ENCODE measurements at regions not wholly inside any gene's neighbourhood (a gene's known extent, or its start where the extent isn't known, plus 50 kb on each side); places are given as distances from the start of the nearest gene placed in this dataset.

GRCh38 chr3:34758630-34759261, 880.6 kb upstream of the ARPP21 start:
- H3K9me3 Mint-ChIP-seq: peaks cover 13% of the 10 kb centered on the region
- no peaks in the 10 kb centered on the region for H3K4me1 Mint-ChIP-seq
- no peak overlapping the region for H3K4me3 Mint-ChIP-seq
- no peaks in the 10 kb centered on the region for H3K27me3 Mint-ChIP-seq
- H3K27ac Mint-ChIP-seq: no peak overlapping the region
- no peaks in the 10 kb centered on the region for H3K36me3 Mint-ChIP-seq

DNA sequence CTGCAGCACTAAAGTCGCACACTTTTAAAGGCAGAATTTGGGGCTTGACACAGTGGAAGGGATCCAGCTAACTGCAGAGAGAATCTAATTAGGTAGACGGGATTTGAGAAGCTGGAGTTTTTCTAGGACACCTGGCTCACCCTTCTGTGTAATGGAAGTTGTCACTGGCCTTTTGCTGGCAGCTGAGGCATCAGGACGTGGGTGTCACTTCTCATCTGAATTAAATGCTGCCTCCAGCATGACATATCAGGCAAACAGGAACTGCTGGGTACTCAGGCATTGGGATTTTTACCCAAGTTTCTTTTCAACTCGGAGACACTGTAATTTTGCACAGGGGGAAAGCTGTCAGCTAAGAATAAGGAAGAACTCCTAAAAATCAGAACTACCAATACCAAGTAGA, 861.9 kb upstream of the ARPP21 start:
- Mint-ChIP-seq H3K27me3 (no peaks in the 10 kb centered on the region), H3K36me3 (no peaks in the 10 kb centered on the region), H3K27ac (no peak overlapping the region), H3K9me3 (no peaks in the 10 kb centered on the region), H3K4me1 (no peaks in the 10 kb centered on the region), H3K4me3 (no peak overlapping the region)

DNA sequence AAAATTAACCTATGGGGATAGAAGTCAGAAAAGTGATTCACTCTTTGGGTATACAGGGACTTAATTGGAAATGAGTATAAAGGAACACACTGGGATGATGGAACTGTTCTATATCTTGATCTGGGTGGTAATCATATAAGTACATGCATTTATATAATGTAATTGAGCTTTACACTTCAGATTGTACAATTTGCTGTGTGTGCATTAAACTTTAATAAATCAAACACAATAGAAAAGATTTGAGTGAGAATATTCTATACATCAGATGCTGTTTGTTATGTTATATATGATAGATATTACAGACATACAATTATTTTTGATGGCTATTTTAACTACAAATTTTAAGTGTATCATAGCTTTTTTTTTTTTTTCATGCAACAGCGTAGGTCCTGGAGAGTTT, 860.2 kb upstream of the ARPP21 start:
- Mint-ChIP-seq H3K36me3 (no peaks in the 10 kb centered on the region), H3K4me3 (no peak overlapping the region), H3K27ac (no peak overlapping the region), H3K27me3 (no peaks in the 10 kb centered on the region), H3K4me1 (no peaks in the 10 kb centered on the region), H3K9me3 (no peaks in the 10 kb centered on the region)

- H3K4me1 Mint-ChIP-seq: no peaks in the 10 kb centered on the region
Observed at GRCh38 chr3:34780294-34780693, 859.0 kb upstream of the ARPP21 start.

DNA sequence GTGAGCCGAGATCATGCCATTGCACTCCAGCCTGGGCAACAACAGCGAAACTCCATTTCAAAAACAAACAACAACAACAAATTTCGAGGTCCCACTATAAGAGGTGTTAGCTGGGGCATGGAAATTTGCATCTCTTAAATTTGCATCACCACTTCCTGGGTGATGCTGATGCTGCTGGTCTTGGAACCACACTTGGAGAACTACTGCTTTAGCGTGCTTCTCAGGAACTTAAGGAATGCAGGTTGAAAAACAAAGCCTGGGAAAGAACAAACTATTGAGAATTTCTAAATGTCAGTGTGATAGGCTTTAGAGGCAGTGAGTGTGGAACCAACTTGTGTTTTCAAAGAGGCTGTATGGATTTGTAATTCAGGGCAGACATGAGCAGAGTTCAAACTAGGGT, 858.4 kb upstream of the ARPP21 start:
- Mint-ChIP-seq H3K9me3 (no peaks in the 10 kb centered on the region), H3K36me3 (no peaks in the 10 kb centered on the region), H3K4me1 (no peaks in the 10 kb centered on the region), H3K27ac (no peak overlapping the region), H3K4me3 (no peak overlapping the region), H3K27me3 (no peaks in the 10 kb centered on the region)

More at GRCh38 chr3:34780294-34780693, 859.0 kb upstream of the ARPP21 start:
- Mint-ChIP-seq H3K4me3 (no peak overlapping the region), H3K9me3 (no peaks in the 10 kb centered on the region), H3K36me3 (no peaks in the 10 kb centered on the region), H3K27ac (no peak overlapping the region), H3K27me3 (no peaks in the 10 kb centered on the region)

- no peaks in the 10 kb centered on the region for H3K27me3 Mint-ChIP-seq
- no peak overlapping the region for H3K27ac Mint-ChIP-seq
- H3K36me3 Mint-ChIP-seq: no peaks in the 10 kb centered on the region
- H3K9me3 Mint-ChIP-seq: no peaks in the 10 kb centered on the region
- no peak overlapping the region for H3K4me3 Mint-ChIP-seq
- H3K4me1 Mint-ChIP-seq: no peaks in the 10 kb centered on the region
Observed at GRCh38 chr3:34782871-34783270, 856.5 kb upstream of the ARPP21 start.

DNA sequence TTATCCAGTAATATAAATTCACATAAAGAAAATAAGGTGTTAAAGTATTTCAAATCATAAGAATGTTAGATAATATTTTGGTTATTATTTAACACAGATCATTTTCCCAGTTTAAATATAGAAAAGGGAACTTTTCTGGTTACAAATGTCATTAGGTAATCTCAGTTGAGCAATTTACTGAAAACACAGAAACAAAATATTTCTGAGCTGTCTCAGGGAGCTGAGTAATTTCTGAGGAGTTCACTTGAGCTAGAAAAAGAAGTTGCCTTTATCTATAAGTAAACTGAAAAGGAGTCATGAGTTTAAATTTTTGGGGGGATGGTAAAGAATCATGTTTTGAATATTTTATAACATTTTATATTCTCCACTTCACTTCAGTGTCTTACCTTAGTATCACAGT, 855.4 kb upstream of the ARPP21 start:
- H3K4me3 Mint-ChIP-seq: no peak overlapping the region
- no peak overlapping the region for H3K27ac Mint-ChIP-seq
- no peaks in the 10 kb centered on the region for H3K9me3 Mint-ChIP-seq
- no peaks in the 10 kb centered on the region for H3K4me1 Mint-ChIP-seq
- H3K36me3 Mint-ChIP-seq: no peaks in the 10 kb centered on the region
- no peaks in the 10 kb centered on the region for H3K27me3 Mint-ChIP-seq

DNA sequence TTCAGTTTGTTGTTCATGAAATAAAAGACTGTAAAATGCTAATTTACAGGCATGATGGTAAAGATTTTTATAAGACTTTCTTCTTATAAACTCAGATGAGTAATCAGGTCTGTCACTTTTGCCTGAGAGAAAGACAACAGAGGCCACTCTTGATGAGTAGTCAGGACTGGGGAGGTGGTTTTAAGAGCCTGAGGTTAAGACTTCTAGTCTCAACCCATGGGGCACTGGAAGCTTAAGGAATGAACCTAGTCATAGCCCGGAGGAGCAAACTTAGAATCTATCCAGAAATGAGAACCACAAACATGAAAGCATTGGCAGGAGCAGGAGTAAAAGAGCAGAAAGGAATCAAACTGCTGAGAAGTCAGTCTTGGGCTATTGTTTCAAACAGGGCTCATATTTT, 846.3 kb upstream of the ARPP21 start:
- Mint-ChIP-seq H3K9me3 (no peaks in the 10 kb centered on the region), H3K4me3 (no peak overlapping the region), H3K27ac (no peak overlapping the region), H3K27me3 (no peaks in the 10 kb centered on the region), H3K4me1 (no peaks in the 10 kb centered on the region), H3K36me3 (no peaks in the 10 kb centered on the region)

DNA sequence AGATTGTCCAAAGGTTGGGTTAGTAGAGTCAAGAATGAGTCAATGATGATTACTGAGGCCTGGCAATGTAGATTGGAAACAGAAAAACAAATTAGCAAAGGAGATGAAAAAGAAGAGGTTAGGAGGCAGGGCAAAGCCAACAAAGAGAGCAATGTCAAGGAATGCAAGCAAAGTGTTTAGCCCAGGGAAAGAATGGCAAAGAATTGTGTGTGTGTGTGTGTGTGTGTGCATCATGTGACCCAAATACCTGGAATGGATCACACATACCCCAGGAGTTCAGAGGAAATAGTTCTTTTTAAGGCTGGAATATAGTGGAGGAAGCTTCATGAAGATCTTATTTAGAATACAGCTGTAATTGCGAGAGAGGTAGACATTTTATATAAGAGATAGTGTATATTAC, 831.7 kb upstream of the ARPP21 start:
- H3K27me3 Mint-ChIP-seq: no peaks in the 10 kb centered on the region
- peaks cover 6% of the 10 kb centered on the region for H3K9me3 Mint-ChIP-seq
- H3K4me3 Mint-ChIP-seq: no peak overlapping the region
- no peak overlapping the region for H3K27ac Mint-ChIP-seq
- no peaks in the 10 kb centered on the region for H3K36me3 Mint-ChIP-seq
- H3K4me1 Mint-ChIP-seq: no peaks in the 10 kb centered on the region

- H3K4me1 Mint-ChIP-seq: no peaks in the 10 kb centered on the region
- no peak overlapping the region for H3K27ac Mint-ChIP-seq
- H3K9me3 Mint-ChIP-seq: peaks cover 6% of the 10 kb centered on the region
Observed at GRCh38 chr3:34808287-34808686, 831.0 kb upstream of the ARPP21 start.

GRCh38 chr3:34828847-34829246, 810.5 kb upstream of the ARPP21 start:
- Mint-ChIP-seq H3K4me3 (no peak overlapping the region), H3K4me1 (no peaks in the 10 kb centered on the region), H3K27me3 (no peaks in the 10 kb centered on the region), H3K36me3 (no peaks in the 10 kb centered on the region), H3K9me3 (peaks cover 16% of the 10 kb centered on the region), H3K27ac (no peak overlapping the region)

More at GRCh38 chr3:34808287-34808686, 831.0 kb upstream of the ARPP21 start:
- Mint-ChIP-seq H3K36me3 (no peaks in the 10 kb centered on the region), H3K27me3 (no peaks in the 10 kb centered on the region), H3K4me3 (no peak overlapping the region)

DNA sequence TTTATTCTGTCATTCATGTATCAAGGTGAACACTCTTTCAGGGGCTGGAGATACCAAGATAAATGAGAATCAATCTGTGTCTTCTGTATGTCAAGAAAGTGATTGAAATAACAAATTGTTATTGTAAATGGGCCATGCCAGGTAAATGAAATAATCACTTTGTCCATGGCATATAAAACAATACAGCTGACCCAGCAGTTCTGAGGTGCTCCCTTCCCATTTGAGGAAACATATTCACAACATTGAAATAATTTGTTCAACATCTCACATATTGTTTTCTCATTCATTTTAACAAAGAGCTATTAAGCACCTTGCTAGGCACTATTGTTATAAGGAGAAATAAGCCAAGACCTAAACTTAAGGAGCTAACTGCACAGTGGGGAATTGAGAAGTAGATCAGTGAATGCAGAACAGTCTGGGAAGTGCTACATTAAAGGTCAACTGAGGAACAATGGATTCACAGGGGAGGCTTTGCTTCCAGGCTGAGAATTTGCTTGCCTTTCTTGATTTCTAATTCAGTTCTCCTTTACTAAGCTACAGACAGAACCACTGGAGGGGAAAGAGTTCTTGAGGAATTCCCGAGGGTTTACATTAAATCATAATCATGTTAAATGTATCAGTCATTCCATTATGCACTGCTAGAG, 806.3 kb upstream of the ARPP21 start:
- Mint-ChIP-seq H3K36me3 (no peaks in the 10 kb centered on the region), H3K4me1 (no peaks in the 10 kb centered on the region), H3K27me3 (no peaks in the 10 kb centered on the region), H3K27ac (no peak overlapping the region), H3K4me3 (no peak overlapping the region), H3K9me3 (peaks cover 16% of the 10 kb centered on the region)

DNA sequence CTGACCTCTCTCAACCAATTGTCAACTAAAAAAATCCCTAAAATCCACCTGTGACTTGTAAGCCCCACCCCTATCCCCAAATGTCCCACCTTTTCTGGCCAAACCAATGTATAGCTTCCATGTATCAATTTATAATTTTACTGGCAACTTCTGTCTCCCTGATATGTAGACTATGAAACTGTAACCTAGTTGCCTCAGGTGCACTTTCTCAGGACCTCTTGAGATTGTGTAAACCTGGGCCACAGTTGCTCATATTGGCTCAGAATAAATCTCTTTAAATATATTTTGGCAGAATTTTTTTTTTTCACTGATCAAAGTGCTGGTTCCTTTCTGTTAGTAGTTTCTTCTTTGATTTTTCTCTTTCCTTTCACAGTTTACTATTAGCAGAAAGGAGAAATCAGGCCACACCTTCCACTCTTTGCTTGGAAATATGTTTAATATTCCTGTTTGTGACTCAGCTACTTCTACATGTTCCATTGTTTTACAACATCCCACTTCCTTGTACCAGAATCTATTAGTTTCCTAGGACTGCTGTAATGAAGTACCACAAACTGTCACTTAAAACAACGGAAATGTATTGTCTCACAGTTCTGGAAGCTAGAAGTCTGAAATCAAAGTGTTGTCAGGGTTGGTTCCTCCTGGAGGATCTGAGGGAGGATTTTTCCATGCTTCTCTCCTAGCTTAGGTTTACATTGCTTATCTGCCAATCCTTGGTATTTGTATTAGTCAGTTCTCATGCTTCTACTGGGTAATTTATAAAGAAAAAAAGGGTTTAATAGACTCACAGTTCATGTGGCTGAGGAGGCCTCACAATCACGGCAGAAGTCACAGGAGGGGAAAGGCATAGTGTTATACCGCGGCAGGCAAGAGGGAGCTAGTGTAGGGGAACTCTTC, 801.2 kb upstream of the ARPP21 start:
- no peaks in the 10 kb centered on the region for H3K27me3 Mint-ChIP-seq
- no peaks in the 10 kb centered on the region for H3K4me1 Mint-ChIP-seq
- H3K36me3 Mint-ChIP-seq: no peaks in the 10 kb centered on the region
- peaks cover 4% of the 10 kb centered on the region for H3K9me3 Mint-ChIP-seq
- no peak overlapping the region for H3K27ac Mint-ChIP-seq
- no peak overlapping the region for H3K4me3 Mint-ChIP-seq

GRCh38 chr3:34842706-34843480, 796.4 kb upstream of the ARPP21 start:
- Mint-ChIP-seq H3K27me3 (no peaks in the 10 kb centered on the region), H3K4me3 (no peak overlapping the region), H3K4me1 (no peaks in the 10 kb centered on the region), H3K9me3 (no peaks in the 10 kb centered on the region), H3K36me3 (no peaks in the 10 kb centered on the region), H3K27ac (no peak overlapping the region)

GRCh38 chr3:34844323-34844620, 795.1 kb upstream of the ARPP21 start:
- Mint-ChIP-seq H3K4me3 (no peak overlapping the region), H3K4me1 (no peaks in the 10 kb centered on the region), H3K27ac (no peak overlapping the region), H3K9me3 (no peaks in the 10 kb centered on the region), H3K36me3 (no peaks in the 10 kb centered on the region), H3K27me3 (no peaks in the 10 kb centered on the region)

DNA sequence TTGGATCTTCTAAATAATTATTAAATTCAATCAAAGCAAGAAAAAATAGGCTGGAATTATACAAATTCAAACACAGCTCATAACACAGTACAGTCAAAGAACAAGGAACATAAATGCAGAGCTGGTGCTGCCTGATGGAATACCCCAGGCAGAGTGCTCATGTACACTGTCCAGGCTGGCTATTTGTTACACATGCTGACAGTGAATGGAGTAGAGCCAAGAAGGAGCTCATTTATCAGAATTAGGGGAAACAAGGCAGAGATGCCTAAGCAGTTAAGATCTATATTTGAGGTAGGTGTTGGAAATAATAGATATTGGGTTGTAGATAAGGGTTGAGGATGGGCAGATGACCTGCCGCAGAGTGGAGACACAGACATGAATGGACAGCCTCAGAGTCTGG, 788.2 kb upstream of the ARPP21 start:
- Mint-ChIP-seq H3K4me3 (no peak overlapping the region), H3K27me3 (no peaks in the 10 kb centered on the region), H3K36me3 (no peaks in the 10 kb centered on the region), H3K27ac (no peak overlapping the region), H3K4me1 (no peaks in the 10 kb centered on the region), H3K9me3 (peaks cover 4% of the 10 kb centered on the region)

All from activated naive CD4-positive, alpha-beta T cell treated with anti-CD3 and anti-CD28 coated beads, Interleukin-2, amount 50 U/mL, for 24 hours (primary cell).